Nephron (organoid): ENCODE measurements at regions not wholly inside any gene's neighbourhood (a gene's known extent, or its start where the extent isn't known, plus 50 kb on each side); places are given as distances from the start of the nearest gene placed in this dataset.

Source experiments
- H3K27ac Mint-ChIP-seq, 3 experiments: 2 replicates each; pipeline ENCODE4 v1.8.0; 2020; ENCODE audit warnings: mixed read lengths in 3 of 3, mild to moderate bottlenecking in 2 of 3, moderate library complexity in 1 of 3
- H3K27me3 Mint-ChIP-seq: 2 replicates; pipeline ENCODE4 v1.8.0; 2021; ENCODE audit warnings: low read depth, mild to moderate bottlenecking, moderate library complexity, mixed read lengths
- H3K36me3 Mint-ChIP-seq: 2 replicates; pipeline ENCODE4 v1.8.0; 2020; ENCODE audit warnings: low read depth, mixed read lengths
- H3K4me1 Mint-ChIP-seq: 2 replicates; pipeline ENCODE4 v1.8.0; 2020; ENCODE audit warnings: mixed read lengths
- H3K4me3 Mint-ChIP-seq, 3 experiments: 2 replicates each; pipeline ENCODE4 v1.8.0; 2020; ENCODE audit warnings: mild to moderate bottlenecking in 3 of 3, mixed read lengths in 3 of 3, moderate library complexity in 2 of 3
- H3K9me3 Mint-ChIP-seq: 2 replicates; pipeline ENCODE4 v1.8.0; 2020; ENCODE audit warnings: mixed read lengths
- CTCF ChIP-seq, 3 experiments: fragments of 200-600 bp; sonication (generic); IDR thresholded peaks; one replicate each; pipeline ENCODE4 v1.5.0; 2021; ENCODE audit warnings: antibody characterized with exemption in 3 of 3; ENCODE audit not compliant: unreplicated experiment in 3 of 3

GRCh38 chr9:17846948-17847655 lies 268.2 kb downstream of the SH3GL2 start:
- no peak for TF ChIP-seq CTCF (IDR thresholded peaks at IDR 0.05; ENCODE audit: unreplicated experiment in 3 of 3)
- no peak overlapping the region for H3K4me3 Mint-ChIP-seq
- H3K4me1 Mint-ChIP-seq, result no peaks in the 10 kb centered on the region
- peaks cover 17% of the 10 kb centered on the region for H3K9me3 Mint-ChIP-seq
- H3K27ac Mint-ChIP-seq, result no peak overlapping the region
- peaks cover 6% of the 10 kb centered on the region for H3K27me3 Mint-ChIP-seq
- H3K36me3 Mint-ChIP-seq, result peaks cover 7% of the 10 kb centered on the region

GRCh38 chr9:17847908-17848307 lies 269.0 kb downstream of the SH3GL2 start:
- no peak overlapping the region for H3K4me3 Mint-ChIP-seq

GRCh38 chr9:17852108-17852507 lies 273.2 kb downstream of the SH3GL2 start:
- peaks cover 2% of the 10 kb centered on the region for H3K9me3 Mint-ChIP-seq
- no peak overlapping the region for H3K4me3 Mint-ChIP-seq
- peaks cover 2% of the 10 kb centered on the region for H3K27me3 Mint-ChIP-seq
- no peak overlapping the region for H3K27ac Mint-ChIP-seq
- no peaks in the 10 kb centered on the region for H3K4me1 Mint-ChIP-seq
- TF ChIP-seq CTCF (IDR thresholded peaks at IDR 0.05; ENCODE audit: unreplicated experiment in 3 of 3), result no peak
- H3K36me3 Mint-ChIP-seq, result no peaks in the 10 kb centered on the region

More at GRCh38 chr9:17847908-17848307, 269.0 kb downstream of the SH3GL2 start:
- H3K36me3 Mint-ChIP-seq, result peaks cover 7% of the 10 kb centered on the region
- peak overlapping the region in 1 of 3 experiments; percentile 80 for H3K27ac Mint-ChIP-seq
- peaks cover 6% of the 10 kb centered on the region for H3K27me3 Mint-ChIP-seq
- no peaks in the 10 kb centered on the region for H3K4me1 Mint-ChIP-seq
- no peak for TF ChIP-seq CTCF (IDR thresholded peaks at IDR 0.05; ENCODE audit: unreplicated experiment in 3 of 3)
- H3K9me3 Mint-ChIP-seq, result peaks cover 17% of the 10 kb centered on the region

GRCh38 chr9:17854487-17854886 lies 275.6 kb downstream of the SH3GL2 start:
- no peak for TF ChIP-seq CTCF (IDR thresholded peaks at IDR 0.05; ENCODE audit: unreplicated experiment in 3 of 3)
- Mint-ChIP-seq H3K4me3 (no peak overlapping the region), H3K4me1 (no peaks in the 10 kb centered on the region), H3K9me3 (no peaks in the 10 kb centered on the region), H3K36me3 (no peaks in the 10 kb centered on the region), H3K27me3 (peaks cover 6% of the 10 kb centered on the region), H3K27ac (no peak overlapping the region)

- H3K27me3 Mint-ChIP-seq, result peaks cover 10% of the 10 kb centered on the region
- H3K4me1 Mint-ChIP-seq, result no peaks in the 10 kb centered on the region
- no peak overlapping the region for H3K4me3 Mint-ChIP-seq
- TF ChIP-seq CTCF (IDR thresholded peaks at IDR 0.05; ENCODE audit: unreplicated experiment in 3 of 3), result no peak
- H3K36me3 Mint-ChIP-seq, result no peaks in the 10 kb centered on the region
- H3K27ac Mint-ChIP-seq, result no peak overlapping the region
- H3K9me3 Mint-ChIP-seq, result no peaks in the 10 kb centered on the region
These were observed 278.1 kb downstream of the SH3GL2 start for GRCh38 chr9:17856995-17857394.

GRCh38 chr9:17859228-17859627 lies 280.4 kb downstream of the SH3GL2 start:
- Mint-ChIP-seq H3K4me1 (no peaks in the 10 kb centered on the region), H3K9me3 (no peaks in the 10 kb centered on the region), H3K36me3 (no peaks in the 10 kb centered on the region), H3K27ac (no peak overlapping the region), H3K4me3 (no peak overlapping the region), H3K27me3 (peaks cover 10% of the 10 kb centered on the region)
- no peak for TF ChIP-seq CTCF (IDR thresholded peaks at IDR 0.05; ENCODE audit: unreplicated experiment in 3 of 3)
